ENCODE measurements at regions not wholly inside any gene's neighbourhood (a gene's known extent, or its start where the extent isn't known, plus 50 kb on each side); places are given as distances from the start of the nearest gene placed in this dataset.

- no peak for DNase-seq (ENCODE audit: low read depth in 2 of 2)
These were observed 265.0 kb upstream of the SOX2 start for GRCh38 chr3:181446741-181447140.

- DNase-seq (ENCODE audit: low read depth in 2 of 2) = no peak
These were observed 269.7 kb upstream of the SOX2 start for GRCh38 chr3:181442066-181442465.

GRCh38 chr3:181432992-181433391 is 278.7 kb upstream of the SOX2 start:
- no peak for DNase-seq (ENCODE audit: low read depth in 2 of 2)

GRCh38 chr3:181431748-181432147 is 280.0 kb upstream of the SOX2 start:
- no peak for DNase-seq (ENCODE audit: low read depth in 2 of 2)

- DNase-seq (ENCODE audit: low read depth in 2 of 2) = no peak
These were observed 286.7 kb upstream of the SOX2 start for GRCh38 chr3:181425074-181425473.

GRCh38 chr3:181418233-181418632 is 293.5 kb upstream of the SOX2 start:
- DNase-seq (ENCODE audit: low read depth in 2 of 2) = no peak

- no peak for DNase-seq (ENCODE audit: low read depth in 2 of 2)
These were observed 294.0 kb upstream of the SOX2 start for GRCh38 chr3:181417748-181418147.

GRCh38 chr3:181410870-181411269 is 300.9 kb upstream of the SOX2 start:
- DNase-seq (ENCODE audit: low read depth in 2 of 2) = no peak

GRCh38 chr3:181403876-181404660 is 307.7 kb upstream of the SOX2 start:
- DNase-seq (ENCODE audit: low read depth in 2 of 2) = no peak

GRCh38 chr3:181402347-181402746 is 309.4 kb upstream of the SOX2 start:
- no peak for DNase-seq (ENCODE audit: low read depth in 2 of 2)

- no peak for DNase-seq (ENCODE audit: low read depth in 2 of 2)
These were observed 326.8 kb upstream of the SOX2 start for GRCh38 chr3:181384970-181385369.

- DNase-seq (ENCODE audit: low read depth in 2 of 2) = no peak
These were observed 328.0 kb upstream of the SOX2 start for GRCh38 chr3:181383760-181384159.

GRCh38 chr3:181383201-181383600 is 328.5 kb upstream of the SOX2 start:
- no peak for DNase-seq (ENCODE audit: low read depth in 2 of 2)

GRCh38 chr3:181382656-181383055 is 329.1 kb upstream of the SOX2 start:
- no peak for DNase-seq (ENCODE audit: low read depth in 2 of 2)

GRCh38 chr3:181379278-181379677 is 332.4 kb upstream of the SOX2 start:
- no peak for DNase-seq (ENCODE audit: low read depth in 2 of 2)

GRCh38 chr3:181369637-181370036 is 342.1 kb upstream of the SOX2 start:
- no peak for DNase-seq (ENCODE audit: low read depth in 2 of 2)

- DNase-seq (ENCODE audit: low read depth in 2 of 2) = no peak
These were observed 348.5 kb upstream of the SOX2 start for GRCh38 chr3:181363231-181363630.

GRCh38 chr3:181362378-181362777 is 349.3 kb upstream of the SOX2 start:
- no peak for DNase-seq (ENCODE audit: low read depth in 2 of 2)

GRCh38 chr3:181358562-181358961 is 353.2 kb upstream of the SOX2 start:
- no peak for DNase-seq (ENCODE audit: low read depth in 2 of 2)

GRCh38 chr3:181358060-181358459 is 353.7 kb upstream of the SOX2 start:
- DNase-seq (ENCODE audit: low read depth in 2 of 2) = no peak

GRCh38 chr3:181354140-181354539 is 357.6 kb upstream of the SOX2 start:
- DNase-seq (ENCODE audit: low read depth in 2 of 2) = no peak

- no peak for DNase-seq (ENCODE audit: low read depth in 2 of 2)
These were observed 354.8 kb upstream of the DNAJC19 start for GRCh38 chr3:181344331-181344730.

GRCh38 chr3:181336597-181336996 is 347.1 kb upstream of the DNAJC19 start:
- no peak for DNase-seq (ENCODE audit: low read depth in 2 of 2)

- no peak for DNase-seq (ENCODE audit: low read depth in 2 of 2)
These were observed 343.9 kb upstream of the DNAJC19 start for GRCh38 chr3:181333394-181333793.
